IPS DF 6.9 (cell line): ENCODE measurements at regions not wholly inside any gene's neighbourhood (a gene's known extent, or its start where the extent isn't known, plus 50 kb on each side); places are given as distances from the start of the nearest gene placed in this dataset.

Source experiments
- DNase-seq: peaks from one replicate; pipeline ENCODE4 v3.0.0-alpha.2; 2013; ENCODE audit warnings: low read depth, low spot score
- H3K27ac ChIP-seq: one replicate; pipeline ENCODE4 v1.5.1; 2013; ENCODE audit warnings: low read length, control low read depth
- H3K27me3 ChIP-seq: 2 replicates; pipeline ENCODE4 v1.6.1; 2013; ENCODE audit warnings: mild to moderate bottlenecking, low read length; ENCODE audit not compliant: control insufficient read depth, insufficient read depth
- H3K36me3 ChIP-seq: 2 replicates; pipeline ENCODE4 v1.6.1; 2013; ENCODE audit warnings: low read length; ENCODE audit not compliant: control insufficient read depth, insufficient read depth
- H3K4me1 ChIP-seq: 2 replicates; pipeline ENCODE4 v1.6.1; 2013; ENCODE audit warnings: low read length; ENCODE audit not compliant: control insufficient read depth, insufficient read depth
- H3K4me3 ChIP-seq: 2 replicates; pipeline ENCODE4 v1.5.1; 2013; ENCODE audit warnings: mild to moderate bottlenecking, low read length
- H3K9me3 ChIP-seq: 2 replicates; pipeline ENCODE4 v1.6.1; 2013; ENCODE audit warnings: low read length, inconsistent platforms; ENCODE audit not compliant: control insufficient read depth, insufficient read depth
- WGBS: extraction: QIAGEN DNeasy Blood & Tissue Kit; methylation state at CpG from one replicate; pipeline ENCODE4 v1.1.7; 2013; ENCODE audit warnings: mixed read lengths, missing lambda C conversion rate; ENCODE audit not compliant: insufficient read length, insufficient coverage; 5-methylcytosine and 5-hydroxymethylcytosine counted together

GRCh38 chr5:77569409-77569808 lies 69.1 kb downstream of the OTP start:
- H3K27me3 ChIP-seq: no peaks in the 10 kb centered on the region; the same call in none of the 2 replicates
- H3K9me3 ChIP-seq: no peaks in the 10 kb centered on the region
- H3K4me3 ChIP-seq: no peak overlapping the region
- DNase-seq: no peak
- no peaks in the 10 kb centered on the region for H3K4me1 ChIP-seq
- WGBS: no CpG with 5 or more reads among the region's 2 CpGs
- no peaks in the 10 kb centered on the region for H3K36me3 ChIP-seq
- H3K27ac ChIP-seq: no peak overlapping the region

DNA sequence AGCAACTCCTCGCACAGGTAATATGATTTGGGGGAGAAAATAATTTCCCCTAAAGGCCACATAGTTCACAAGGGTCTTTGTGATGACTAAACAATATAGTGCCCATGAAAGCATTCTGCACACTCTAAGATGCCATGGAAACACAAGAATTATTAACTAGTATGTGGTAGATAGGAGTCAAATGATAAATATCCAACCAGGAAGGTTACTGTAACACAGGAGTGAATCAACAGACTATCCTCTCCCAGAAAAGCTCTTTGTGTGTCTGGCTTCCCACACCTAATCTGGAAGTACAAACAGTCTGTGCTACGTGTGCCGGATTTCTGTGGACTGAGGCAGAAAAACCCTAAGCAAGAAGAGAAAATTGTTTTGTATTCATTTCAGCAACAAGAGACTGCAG lies 70.0 kb downstream of the OTP start:
- H3K4me1 ChIP-seq: no peaks in the 10 kb centered on the region
- no peak for DNase-seq
- no CpG with 5 or more reads among the region's 3 CpGs for WGBS
- H3K36me3 ChIP-seq: no peaks in the 10 kb centered on the region
- H3K27me3 ChIP-seq: no peaks in the 10 kb centered on the region; the same call in none of the 2 replicates
- no peak overlapping the region for H3K4me3 ChIP-seq
- no peaks in the 10 kb centered on the region for H3K9me3 ChIP-seq
- H3K27ac ChIP-seq: no peak overlapping the region

DNA sequence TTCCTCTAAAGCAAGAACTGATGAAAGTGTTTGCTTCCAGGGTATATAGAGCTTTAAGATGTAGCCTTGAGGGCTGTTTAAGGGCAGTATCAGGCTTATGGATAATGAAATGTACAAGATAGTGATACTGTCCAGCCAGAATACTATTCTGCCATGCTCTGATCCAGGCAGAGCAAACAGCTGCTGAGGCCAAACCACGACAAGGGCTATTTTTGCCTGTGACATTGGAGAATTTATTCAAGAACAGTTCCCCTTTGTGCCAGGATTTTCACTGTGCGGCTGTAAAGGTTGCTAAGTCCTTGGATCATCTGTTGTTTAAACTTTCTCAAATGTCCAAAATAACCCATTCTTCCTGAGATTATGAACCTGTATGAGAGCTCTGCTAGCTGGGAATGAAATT lies 70.4 kb downstream of the OTP start:
- H3K27ac ChIP-seq: no peak overlapping the region
- no peaks in the 10 kb centered on the region for H3K9me3 ChIP-seq
- no peaks in the 10 kb centered on the region for H3K36me3 ChIP-seq
- H3K4me3 ChIP-seq: no peak overlapping the region
- H3K27me3 ChIP-seq: no peaks in the 10 kb centered on the region; the same call in none of the 2 replicates
- no peaks in the 10 kb centered on the region for H3K4me1 ChIP-seq
- DNase-seq: no peak
- no CpG with 5 or more reads among the region's 2 CpGs for WGBS

DNA sequence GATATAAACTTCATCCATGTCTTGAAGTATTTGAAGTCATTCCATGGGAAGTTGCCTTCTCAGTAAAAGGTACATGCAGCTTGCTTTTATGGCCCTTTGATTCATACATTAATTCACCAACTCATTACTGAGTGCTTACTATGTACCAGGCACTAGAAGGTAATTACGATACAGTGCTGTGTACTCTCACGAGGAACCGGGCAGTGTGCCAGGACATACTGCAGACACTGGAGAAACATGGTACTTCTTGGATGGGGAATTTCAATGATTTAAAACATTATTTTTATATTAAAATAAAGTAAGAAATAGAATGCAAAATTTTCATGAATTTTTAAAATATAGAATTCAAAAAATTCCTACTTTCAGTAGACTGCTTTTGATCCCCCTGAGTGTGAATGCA lies 71.4 kb upstream of the WDR41 start:
- no CpG with 5 or more reads among the region's 3 CpGs for WGBS
- no peak for DNase-seq

GRCh38 chr5:77561965-77562364 lies 69.8 kb upstream of the WDR41 start:
- H3K27ac ChIP-seq: no peak overlapping the region
- H3K9me3 ChIP-seq: no peaks in the 10 kb centered on the region
- no peaks in the 10 kb centered on the region for H3K27me3 ChIP-seq
- H3K4me1 ChIP-seq: no peaks in the 10 kb centered on the region
- WGBS: no CpG with 5 or more reads among the region's 3 CpGs
- no peak for DNase-seq
- H3K4me3 ChIP-seq: no peak overlapping the region
- no peaks in the 10 kb centered on the region for H3K36me3 ChIP-seq

More for the DNA sequence above, 71.4 kb upstream of the WDR41 start:
- no peak overlapping the region for H3K27ac ChIP-seq
- no peaks in the 10 kb centered on the region for H3K4me1 ChIP-seq
- no peaks in the 10 kb centered on the region; the same call in 1 of the 2 replicates for H3K27me3 ChIP-seq
- H3K9me3 ChIP-seq: no peaks in the 10 kb centered on the region
- H3K4me3 ChIP-seq: no peak overlapping the region
- H3K36me3 ChIP-seq: no peaks in the 10 kb centered on the region

GRCh38 chr5:77560677-77561263 lies 68.7 kb upstream of the WDR41 start:
- Histone ChIP-seq H3K4me1 (no peaks in the 10 kb centered on the region), H3K4me3 (no peak overlapping the region), H3K27ac (no peak overlapping the region), H3K36me3 (no peaks in the 10 kb centered on the region), H3K27me3 (no peaks in the 10 kb centered on the region), H3K9me3 (no peaks in the 10 kb centered on the region)
- DNase-seq: peak; percentile 25
- no CpG with 5 or more reads among the region's 1 CpG for WGBS

DNA sequence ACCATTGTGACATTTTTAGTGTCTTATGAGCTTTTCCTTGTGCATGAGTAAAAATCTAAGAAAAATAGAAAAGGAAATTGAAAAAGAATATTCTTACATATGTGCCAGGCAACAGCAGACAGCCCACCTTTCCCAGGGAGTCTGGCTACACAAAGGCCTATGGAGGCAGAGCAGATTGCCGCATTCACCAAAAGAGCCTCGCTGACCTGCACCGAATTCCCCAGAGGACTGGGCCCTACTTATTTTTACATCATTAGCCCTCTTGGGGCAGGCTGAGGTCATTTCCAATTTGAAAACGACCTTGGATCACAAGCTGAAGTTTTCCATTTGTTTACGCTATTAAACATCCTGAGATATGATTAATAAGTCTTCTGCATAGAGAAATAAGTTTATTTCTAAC lies 66.2 kb upstream of the WDR41 start:
- no CpG with 5 or more reads among the region's 5 CpGs for WGBS
- Histone ChIP-seq H3K9me3 (no peaks in the 10 kb centered on the region), H3K27ac (no peak overlapping the region), H3K36me3 (no peaks in the 10 kb centered on the region), H3K27me3 (no peaks in the 10 kb centered on the region), H3K4me3 (no peak overlapping the region), H3K4me1 (no peaks in the 10 kb centered on the region)
- DNase-seq: no peak

DNA sequence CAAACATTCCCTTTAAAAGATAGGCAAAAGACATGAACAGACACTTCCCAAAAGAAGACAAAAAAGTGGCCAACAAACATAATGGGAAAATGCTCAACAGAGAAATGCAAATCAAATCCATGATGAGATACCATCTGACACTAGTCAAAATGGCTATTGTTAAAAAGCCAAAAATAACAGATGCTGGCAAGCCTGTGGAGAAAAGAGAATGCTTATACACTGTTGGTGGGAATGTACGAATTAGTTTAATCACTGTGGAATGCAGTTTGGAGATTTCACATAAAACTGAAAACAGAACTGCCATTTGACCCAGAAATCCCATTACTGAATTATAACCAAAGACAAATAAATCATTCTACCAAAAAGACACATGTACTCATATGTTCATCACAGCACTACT lies 58.3 kb upstream of the WDR41 start:
- Histone ChIP-seq H3K27me3 (no peaks in the 10 kb centered on the region), H3K36me3 (no peaks in the 10 kb centered on the region), H3K4me1 (no peaks in the 10 kb centered on the region), H3K4me3 (no peak overlapping the region), H3K27ac (no peak overlapping the region), H3K9me3 (no peaks in the 10 kb centered on the region)
- WGBS: no CpG with 5 or more reads among the region's 1 CpG
- DNase-seq: no peak

- no peaks in the 10 kb centered on the region for H3K27me3 ChIP-seq
- no peaks in the 10 kb centered on the region for H3K36me3 ChIP-seq
- no peak overlapping the region for H3K4me3 ChIP-seq
- H3K27ac ChIP-seq: no peak overlapping the region
- H3K9me3 ChIP-seq: no peaks in the 10 kb centered on the region
- WGBS: no CpG with 5 or more reads among the region's 12 CpGs
- no peaks in the 10 kb centered on the region for H3K4me1 ChIP-seq
- no peak for DNase-seq
Measured at GRCh38 chr5:77545285-77545684, 53.2 kb upstream of the WDR41 start.
